H9 (cell line): ENCODE measurements at regions not wholly inside any gene's neighbourhood (a gene's known extent, or its start where the extent isn't known, plus 50 kb on each side); places are given as distances from the start of the nearest gene placed in this dataset.

Source experiments
- DNase-seq: peaks from one replicate; pipeline ENCODE4 v3.0.0-alpha.2; 2017
- H2AFZ ChIP-seq: one replicate; pipeline ENCODE4 v1.6.1; 2013; ENCODE audit warnings: mild to moderate bottlenecking, low read length, control low read depth, moderate library complexity
- H2AK5ac ChIP-seq: 2 replicates; pipeline ENCODE4 v1.6.1; 2013; ENCODE audit warnings: low read length, control low read depth, mixed read lengths; ENCODE audit not compliant: insufficient read length
- H2BK120ac ChIP-seq: one replicate; pipeline ENCODE4 v1.6.1; 2013; ENCODE audit warnings: low read depth, mild to moderate bottlenecking, low read length, control low read depth, inconsistent platforms; ENCODE audit not compliant: poor library complexity, severe bottlenecking
- H2BK12ac ChIP-seq: 2 replicates; pipeline ENCODE4 v1.6.1; 2013; ENCODE audit warnings: low read length, control low read depth, mixed read lengths, low read depth; ENCODE audit not compliant: insufficient read length
- H2BK15ac ChIP-seq: 2 replicates; pipeline ENCODE4 v1.6.1; 2013; ENCODE audit warnings: low read depth, low read length, control low read depth
- H2BK20ac ChIP-seq: one replicate; pipeline ENCODE4 v1.6.1; 2013; ENCODE audit warnings: low read depth, mild to moderate bottlenecking, low read length, control low read depth, inconsistent platforms; ENCODE audit not compliant: poor library complexity, severe bottlenecking
- H2BK5ac ChIP-seq: 2 replicates; pipeline ENCODE4 v1.6.1; 2013; ENCODE audit warnings: low read length, control low read depth, mixed read lengths; ENCODE audit not compliant: insufficient read length
- H3K14ac ChIP-seq: 2 replicates; pipeline ENCODE4 v1.6.1; 2013; ENCODE audit warnings: low read length, control low read depth; ENCODE audit not compliant: insufficient read depth
- H3K18ac ChIP-seq: 2 replicates; pipeline ENCODE4 v1.6.1; 2013; ENCODE audit warnings: low read depth, mild to moderate bottlenecking, mixed read lengths, low read length, control low read depth; ENCODE audit not compliant: insufficient read length
- H3K23ac ChIP-seq: 2 replicates; pipeline ENCODE4 v1.6.1; 2013; ENCODE audit warnings: low read length, control low read depth, mixed read lengths, low read depth; ENCODE audit not compliant: insufficient read length
- H3K23me2 ChIP-seq: 2 replicates; pipeline ENCODE4 v1.6.1; 2013; ENCODE audit warnings: low read depth, mild to moderate bottlenecking, mixed read lengths, low read length, control low read depth; ENCODE audit not compliant: insufficient read length, poor library complexity, severe bottlenecking
- H3K27ac ChIP-seq: 2 replicates; pipeline ENCODE4 v1.5.1; 2013; ENCODE audit warnings: low read length, control low read depth, mixed read lengths, low read depth; ENCODE audit not compliant: insufficient read length
- H3K27me3 ChIP-seq: 2 replicates; pipeline ENCODE4 v1.6.1; 2013; ENCODE audit warnings: low read length, control low read depth, inconsistent platforms; ENCODE audit not compliant: insufficient read depth
- H3K4ac ChIP-seq: 2 replicates; pipeline ENCODE4 v1.6.1; 2013; ENCODE audit warnings: low read depth, mild to moderate bottlenecking, control low read depth, inconsistent platforms, low read length, moderate library complexity
- H3K4me1 ChIP-seq: 2 replicates; pipeline ENCODE4 v1.6.1; 2013; ENCODE audit warnings: low read length, control low read depth, inconsistent platforms; ENCODE audit not compliant: insufficient read depth
- H3K4me2 ChIP-seq: 2 replicates; pipeline ENCODE4 v1.6.1; 2013; ENCODE audit warnings: low read length, control low read depth, mixed read lengths; ENCODE audit not compliant: insufficient read length, insufficient read depth
- H3K56ac ChIP-seq: 2 replicates; pipeline ENCODE4 v1.6.1; 2013; ENCODE audit warnings: low read depth, mild to moderate bottlenecking, mixed read lengths, low read length, control low read depth; ENCODE audit not compliant: insufficient read length
- H3K79me1 ChIP-seq: 2 replicates; pipeline ENCODE4 v1.6.1; 2013; ENCODE audit warnings: low read depth, mild to moderate bottlenecking, moderate library complexity, low read length, control low read depth, inconsistent platforms; ENCODE audit not compliant: insufficient read depth, poor library complexity, severe bottlenecking
- H3K79me2 ChIP-seq: 2 replicates; pipeline ENCODE4 v1.6.1; 2013; ENCODE audit warnings: low read length, control low read depth, inconsistent platforms; ENCODE audit not compliant: insufficient read depth
- H3K9ac ChIP-seq: 2 replicates; pipeline ENCODE4 v1.6.1; 2013; ENCODE audit warnings: low read length, control low read depth, mixed read lengths; ENCODE audit not compliant: insufficient read length; ENCODE audit errors: extremely low read depth
- H3K9me3 ChIP-seq: one replicate; pipeline ENCODE4 v1.6.1; 2013; ENCODE audit warnings: low read depth, low read length, inconsistent platforms; ENCODE audit not compliant: control insufficient read depth
- H3T11ph ChIP-seq: one replicate; pipeline ENCODE4 v1.6.1; 2013; ENCODE audit warnings: mild to moderate bottlenecking, low read length, control low read depth, inconsistent platforms
- H4K20me1 ChIP-seq: one replicate; pipeline ENCODE4 v1.6.1; 2013; ENCODE audit not compliant: control insufficient read depth, insufficient read length, insufficient read depth
- H4K5ac ChIP-seq: 2 replicates; pipeline ENCODE4 v1.6.1; 2013; ENCODE audit warnings: low read depth, mild to moderate bottlenecking, mixed read lengths, low read length, control low read depth; ENCODE audit not compliant: insufficient read length
- H4K8ac ChIP-seq: replicated peaks from 2 replicates; pipeline ENCODE4 v1.6.1; 2013; ENCODE audit warnings: low read length, control low read depth, mixed read lengths, low read depth; ENCODE audit not compliant: insufficient read length
- H4K91ac ChIP-seq: 2 replicates; pipeline ENCODE4 v1.6.1; 2013; ENCODE audit warnings: low read depth, mild to moderate bottlenecking, moderate library complexity, mixed read lengths, low read length, control low read depth; ENCODE audit not compliant: insufficient read length
- H3K27ac Mint-ChIP-seq, 3 experiments: 2 replicates in 2 of 3; 3 replicates in 1 of 3; pipeline ENCODE4 v1.8.0; 2020 to 2021; ENCODE audit warnings: mixed read lengths in 3 of 3, mild to moderate bottlenecking in 1 of 3, moderate library complexity in 1 of 3
- H3K27me3 Mint-ChIP-seq: 2 replicates; pipeline ENCODE4 v1.8.0; 2021; ENCODE audit warnings: low read depth, mild to moderate bottlenecking, moderate library complexity, mixed read lengths
- H3K36me3 Mint-ChIP-seq, 3 experiments: 2 replicates in 2 of 3; 3 replicates in 1 of 3; pipeline ENCODE4 v1.8.0; 2020 to 2021; ENCODE audit warnings: low read depth in 3 of 3, mixed read lengths in 3 of 3; ENCODE audit not compliant: insufficient read depth in 1 of 3
- H3K4me1 Mint-ChIP-seq, 2 experiments: 2 replicates each; pipeline ENCODE4 v1.8.0; 2020; ENCODE audit warnings: mixed read lengths in 2 of 2
- H3K4me3 Mint-ChIP-seq, 2 experiments: 2 replicates in 1 of 2; 3 replicates in 1 of 2; pipeline ENCODE4 v1.8.0; 2020 to 2021; ENCODE audit warnings: mild to moderate bottlenecking in 2 of 2, mixed read lengths in 2 of 2, moderate library complexity in 1 of 2
- H3K9me3 Mint-ChIP-seq, 2 experiments: 2 replicates in 1 of 2; 3 replicates in 1 of 2; pipeline ENCODE4 v1.8.0; 2020; ENCODE audit warnings: mild to moderate bottlenecking in 2 of 2, mixed read lengths in 2 of 2, moderate library complexity in 1 of 2
- WGBS: extraction: QIAGEN DNeasy Blood & Tissue Kit; methylation state at CpG from one replicate; pipeline ENCODE4 v1.1.7; 2013; ENCODE audit warnings: missing lambda C conversion rate, low lambda C conversion rate, mixed read lengths; ENCODE audit not compliant: insufficient read length; ENCODE audit errors: extremely low coverage; 5-methylcytosine and 5-hydroxymethylcytosine counted together
- TF ChIP-seq, protein P1 (sequence below): fragments of 200-600 bp; sonication (generic); conservative IDR thresholded peaks from 3 replicates; pipeline ENCODE4 v1.8.0; 2021; ENCODE audit warnings: antibody characterized with exemption, mild to moderate bottlenecking

DNA sequence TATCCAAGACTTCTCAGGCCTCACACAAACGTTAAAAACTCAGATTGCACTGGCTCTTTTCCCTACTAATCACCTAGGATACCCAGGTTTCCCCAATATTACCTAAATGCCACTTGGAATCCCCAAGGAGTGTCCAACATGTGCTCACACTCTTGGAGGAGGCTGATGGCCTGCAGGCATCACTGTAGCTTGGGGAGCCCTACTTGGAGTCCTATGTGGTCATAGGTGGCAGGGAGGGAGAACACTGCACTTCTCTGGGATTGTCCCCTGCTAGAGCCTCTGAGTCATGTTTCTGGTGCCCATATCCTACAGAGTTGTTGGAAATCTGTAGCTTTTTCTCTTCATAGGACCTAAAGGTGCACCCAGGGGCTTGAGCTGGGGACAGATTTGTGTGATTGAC, 433.7 kb downstream of the ARHGEF28 start:
- no peaks in the 10 kb centered on the region for H3K79me1 ChIP-seq
- WGBS = no CpG with 5 or more reads among the region's 1 CpG
- no peaks in the 10 kb centered on the region for H3K36me3 Mint-ChIP-seq

More for the DNA sequence above, 433.7 kb downstream of the ARHGEF28 start:
- Histone ChIP-seq H4K5ac (no peak overlapping the region), H2AK5ac (no peak overlapping the region), H3K23me2 (no peaks in the 10 kb centered on the region), H2BK5ac (no peak overlapping the region), H3K4me1 (no peaks in the 10 kb centered on the region), H3K27me3 (no peaks in the 10 kb centered on the region), H2BK20ac (no peak overlapping the region), H4K8ac (no peak overlapping the region), H2BK15ac (no peak overlapping the region), H2BK12ac (no peak overlapping the region), H3K27ac (no peak overlapping the region), H3K4ac (no peak overlapping the region), H3K18ac (no peak overlapping the region), H3K23ac (no peak overlapping the region), H4K91ac (no peak overlapping the region), H3K9ac (no peak overlapping the region), H3K4me2 (no peak overlapping the region), H2AFZ (no peak overlapping the region), H3K56ac (no peak overlapping the region), H3K9me3 (no peaks in the 10 kb centered on the region), H3K79me2 (no peaks in the 10 kb centered on the region), H4K20me1 (no peaks in the 10 kb centered on the region), H2BK120ac (no peak overlapping the region), H3T11ph (no peak overlapping the region), H3K14ac (no peak overlapping the region)
- Mint-ChIP-seq H3K9me3 (no peaks in the 10 kb centered on the region), H3K27ac (no peak overlapping the region), H3K27me3 (peaks cover 2% of the 10 kb centered on the region; the same call in 1 of the 2 replicates), H3K4me1 (peaks cover 2 to 8% of the 10 kb centered on the region in 2 experiments; a peak in 1 of 4 replicates), H3K4me3 (no peak overlapping the region)
- TF ChIP-seq, protein P1, sequence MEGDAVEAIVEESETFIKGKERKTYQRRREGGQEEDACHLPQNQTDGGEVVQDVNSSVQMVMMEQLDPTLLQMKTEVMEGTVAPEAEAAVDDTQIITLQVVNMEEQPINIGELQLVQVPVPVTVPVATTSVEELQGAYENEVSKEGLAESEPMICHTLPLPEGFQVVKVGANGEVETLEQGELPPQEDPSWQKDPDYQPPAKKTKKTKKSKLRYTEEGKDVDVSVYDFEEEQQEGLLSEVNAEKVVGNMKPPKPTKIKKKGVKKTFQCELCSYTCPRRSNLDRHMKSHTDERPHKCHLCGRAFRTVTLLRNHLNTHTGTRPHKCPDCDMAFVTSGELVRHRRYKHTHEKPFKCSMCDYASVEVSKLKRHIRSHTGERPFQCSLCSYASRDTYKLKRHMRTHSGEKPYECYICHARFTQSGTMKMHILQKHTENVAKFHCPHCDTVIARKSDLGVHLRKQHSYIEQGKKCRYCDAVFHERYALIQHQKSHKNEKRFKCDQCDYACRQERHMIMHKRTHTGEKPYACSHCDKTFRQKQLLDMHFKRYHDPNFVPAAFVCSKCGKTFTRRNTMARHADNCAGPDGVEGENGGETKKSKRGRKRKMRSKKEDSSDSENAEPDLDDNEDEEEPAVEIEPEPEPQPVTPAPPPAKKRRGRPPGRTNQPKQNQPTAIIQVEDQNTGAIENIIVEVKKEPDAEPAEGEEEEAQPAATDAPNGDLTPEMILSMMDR = no peak
- no peak for DNase-seq
